ENCODE measurements at regions not wholly inside any gene's neighbourhood (a gene's known extent, or its start where the extent isn't known, plus 50 kb on each side); places are given as distances from the start of the nearest gene placed in this dataset.

DNA sequence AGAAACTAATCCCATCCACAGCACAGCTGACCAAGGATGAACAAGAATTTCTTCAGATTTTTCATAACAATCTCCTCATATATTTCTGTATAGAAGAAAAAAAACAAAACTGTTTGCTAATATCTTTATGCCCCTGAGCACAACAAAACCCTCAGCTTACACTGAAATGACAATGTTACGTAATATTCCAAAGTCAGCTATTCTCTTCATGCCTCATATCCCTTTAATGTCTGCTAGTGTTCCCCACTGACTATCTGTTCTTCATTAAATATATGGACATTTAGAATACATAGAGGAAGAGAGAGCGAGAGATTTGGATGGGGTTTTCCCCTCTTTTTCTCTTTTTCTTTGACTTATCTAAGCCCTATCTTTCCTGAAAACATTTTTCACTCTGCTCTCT is 87.9 kb upstream of the GULP1 start:
- DNase-seq (ENCODE audit: low read depth in 2 of 2), result no peak

DNA sequence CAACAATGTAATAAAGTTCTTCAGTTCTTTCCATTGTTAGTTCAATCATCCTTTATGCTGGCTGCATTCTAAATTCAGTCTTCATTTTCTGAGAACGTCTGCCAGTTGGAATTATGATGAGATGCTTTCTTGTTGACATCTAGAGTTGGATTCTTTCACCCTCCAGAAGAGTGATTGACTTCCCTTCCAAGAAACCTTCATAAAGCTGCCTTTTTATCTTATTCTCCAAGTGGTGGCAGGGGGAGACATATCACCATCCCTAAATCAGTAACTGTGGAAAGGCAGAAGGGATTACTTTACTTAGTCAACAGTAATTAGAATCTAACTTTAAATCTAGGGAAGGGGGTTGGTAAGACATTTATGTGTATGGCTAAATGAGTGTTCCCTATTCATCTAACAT is 86.8 kb upstream of the GULP1 start:
- DNase-seq (ENCODE audit: low read depth in 2 of 2), result no peak

DNA sequence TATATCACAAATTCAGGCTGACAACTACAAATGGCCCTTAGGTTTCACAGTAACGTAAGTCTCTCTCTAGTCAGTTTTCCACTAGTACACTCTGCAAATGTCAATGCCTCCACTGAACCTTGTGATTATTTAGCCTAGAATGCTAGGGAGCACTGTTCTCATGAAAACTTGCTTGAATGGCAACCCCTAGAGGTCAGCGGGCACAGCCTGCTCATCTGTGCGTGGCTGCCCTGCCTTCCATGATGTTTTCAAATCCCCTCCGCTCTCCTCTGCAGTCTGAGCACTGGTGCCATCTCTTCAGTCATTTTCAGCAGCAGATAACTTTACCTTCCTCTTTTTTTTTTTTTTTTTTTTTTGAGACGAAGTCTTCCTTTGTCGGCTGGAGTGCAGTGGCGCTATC is 84.1 kb upstream of the GULP1 start:
- DNase-seq (ENCODE audit: low read depth in 2 of 2), result no peak

DNA sequence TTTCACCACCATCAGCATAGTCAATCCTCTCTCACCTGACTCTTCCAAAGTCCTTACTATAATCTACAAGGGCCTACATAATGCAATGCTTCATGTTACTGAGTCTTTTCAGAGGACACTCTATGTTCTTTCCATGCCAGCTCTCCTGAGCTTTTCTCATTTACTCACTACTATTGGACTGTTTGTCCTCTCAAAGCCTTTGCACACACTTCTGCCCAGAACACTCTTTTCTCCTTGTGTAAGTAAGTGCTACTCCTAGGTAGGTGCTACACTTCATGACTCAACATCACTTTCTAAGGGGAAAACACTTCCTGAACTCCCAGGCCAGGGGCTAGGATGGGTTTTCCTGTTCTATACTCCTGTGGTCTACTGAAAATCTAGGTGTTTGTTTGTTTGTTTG is 82.5 kb upstream of the GULP1 start:
- DNase-seq (ENCODE audit: low read depth in 2 of 2), result no peak

DNA sequence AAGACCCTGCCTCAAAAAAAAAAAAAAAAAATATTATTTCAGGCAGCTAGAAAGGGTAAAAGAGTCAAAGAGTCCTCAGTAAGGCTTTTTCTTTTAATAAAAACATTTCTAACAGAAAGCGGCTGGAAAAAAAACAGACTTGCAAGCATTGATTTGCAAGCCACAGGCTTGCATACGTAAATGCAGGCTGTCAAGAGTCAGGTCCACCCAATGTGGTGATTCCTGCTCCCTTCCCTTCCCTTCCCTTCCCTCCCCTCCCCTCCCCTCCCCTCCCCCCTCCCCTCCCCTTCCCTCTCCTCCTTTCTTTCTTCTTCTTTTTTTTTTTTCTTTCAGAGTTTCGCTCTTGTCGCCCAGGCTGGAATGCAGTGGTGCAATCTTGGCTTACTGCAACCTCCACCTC is 74.4 kb upstream of the GULP1 start:
- DNase-seq (ENCODE audit: low read depth in 2 of 2), result no peak

DNA sequence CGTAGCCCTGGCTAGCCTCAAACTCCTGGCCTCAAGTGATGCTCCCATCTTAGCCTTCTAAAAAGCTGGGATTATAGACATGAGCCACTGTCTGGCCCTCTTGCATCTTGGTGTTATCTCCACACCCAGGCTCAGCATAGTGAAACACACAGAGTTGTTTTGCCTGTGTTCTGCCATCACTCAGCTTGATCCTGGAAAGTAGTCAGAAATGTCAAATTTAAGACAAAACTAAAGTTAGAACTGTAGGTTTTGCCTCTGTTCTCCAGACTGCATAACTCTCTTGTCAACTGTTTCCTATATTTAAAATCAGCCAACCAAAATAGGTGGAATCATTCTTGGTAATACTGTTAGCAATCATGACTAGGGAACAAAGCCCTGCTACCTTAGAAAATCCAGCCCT is 72.1 kb upstream of the GULP1 start:
- no peak for DNase-seq (ENCODE audit: low read depth in 2 of 2)

DNA sequence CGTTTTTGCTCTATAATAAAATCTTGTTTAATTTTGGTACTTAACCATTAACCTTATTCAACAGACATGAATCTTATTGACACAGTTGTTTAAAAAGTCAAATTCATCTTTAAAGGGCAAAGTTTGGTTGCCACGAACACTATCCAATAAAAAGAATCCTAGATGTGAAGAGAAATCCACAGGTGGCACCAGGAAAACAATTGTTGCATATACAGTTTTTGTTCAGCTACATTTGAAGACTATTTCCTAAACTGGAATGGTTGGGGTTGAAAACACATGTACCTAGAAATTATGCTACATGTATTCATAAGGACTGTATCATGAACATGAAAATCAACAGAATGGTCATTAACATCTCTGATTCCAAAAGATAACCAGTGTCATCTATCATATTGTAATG is 71.1 kb upstream of the GULP1 start:
- no peak for DNase-seq (ENCODE audit: low read depth in 2 of 2)

DNA sequence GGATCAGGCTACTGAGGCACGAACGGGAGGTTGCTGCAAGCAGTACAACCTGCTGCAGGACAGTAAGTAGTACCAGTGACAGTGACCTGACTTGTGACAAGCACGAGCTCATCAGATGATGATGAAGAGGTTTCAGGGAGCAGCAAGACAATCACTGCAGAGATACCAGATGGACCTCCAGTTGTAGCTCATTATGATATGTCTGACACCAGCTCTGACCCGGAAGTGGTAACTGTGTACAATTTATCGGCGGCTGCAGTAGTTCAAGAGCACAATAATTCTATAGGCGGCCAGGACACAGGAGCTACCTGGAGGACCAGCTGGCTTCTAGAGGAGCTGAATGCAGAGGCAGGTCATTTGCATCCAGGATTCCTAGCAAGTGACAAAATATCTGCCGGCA is 64.0 kb upstream of the GULP1 start:
- no peak for DNase-seq (ENCODE audit: low read depth in 2 of 2)

DNA sequence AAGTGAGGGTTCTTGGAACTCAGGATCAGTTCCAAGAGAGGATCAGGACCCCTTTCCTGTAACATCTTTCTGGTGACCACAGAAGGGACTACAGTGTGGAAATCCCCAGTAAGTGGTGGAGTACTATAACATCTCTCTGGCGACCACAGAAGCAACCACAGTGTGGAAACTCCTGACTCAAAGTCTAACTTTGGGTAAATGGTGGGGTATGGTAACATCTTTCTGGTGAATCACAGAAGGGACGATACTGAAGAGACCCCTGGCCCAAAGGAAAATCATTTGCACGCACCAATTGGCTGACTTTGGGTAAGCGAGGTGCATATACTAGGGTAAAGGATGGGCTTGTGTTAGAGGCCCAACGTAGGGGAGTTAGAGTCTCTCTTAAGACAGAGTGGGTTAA is 56.3 kb upstream of the GULP1 start:
- no peak for DNase-seq (ENCODE audit: low read depth in 2 of 2)

DNA sequence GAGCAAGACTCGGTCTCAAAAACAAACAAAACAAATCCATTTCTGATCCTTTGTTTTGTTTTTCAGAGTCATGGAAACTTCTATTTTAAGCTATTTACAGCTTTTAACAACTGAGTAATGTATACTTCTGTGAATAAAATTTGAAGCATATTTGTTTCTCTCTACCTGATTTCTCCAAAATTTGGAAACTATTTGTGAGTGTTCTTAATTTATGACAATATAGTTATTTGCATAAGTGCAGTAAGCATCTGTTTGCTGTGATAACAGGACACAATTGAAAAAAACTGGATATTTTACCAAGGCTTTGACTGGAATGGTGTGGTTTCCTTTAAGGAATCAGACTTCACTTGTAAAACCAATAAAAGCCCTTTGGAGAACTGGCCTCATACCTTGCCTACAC is 53.3 kb upstream of the GULP1 start:
- DNase-seq (ENCODE audit: low read depth in 2 of 2), result no peak
